DMS 273 (cell line): ENCODE measurements at regions not wholly inside any gene's neighbourhood (a gene's known extent, or its start where the extent isn't known, plus 50 kb on each side); places are given as distances from the start of the nearest gene placed in this dataset.
"Not testable (repeated sequence)": the region's sequence is repeated elsewhere in the genome, so short reads cannot be mapped to it uniquely, and the experiment has no call there.

Experiments used
- DNase-seq: peaks from one replicate; lab custom pipeline; 2025; ENCODE audit not compliant: unreplicated experiment; lab: John Stamatoyannopoulos, UW

- no peak for DNase-seq
Measured at GRCh38 chr7:110186334-110186733, 904.6 kb upstream of the LRRN3 start.

- no peak for DNase-seq
Measured at GRCh38 chr7:110187877-110188554, 902.9 kb upstream of the LRRN3 start.

GRCh38 chr7:110204527-110204926 is 886.4 kb upstream of the LRRN3 start:
- peak; percentile 40 for DNase-seq

GRCh38 chr7:110205899-110206298 is 885.0 kb upstream of the LRRN3 start:
- no peak for DNase-seq

- no peak for DNase-seq
Measured at GRCh38 chr7:110209884-110210283, 881.0 kb upstream of the LRRN3 start.

- DNase-seq, result no peak
Measured at GRCh38 chr7:110210941-110211608, 879.9 kb upstream of the LRRN3 start.

- peak; percentile 12 for DNase-seq
Measured at GRCh38 chr7:110224643-110225042, 866.3 kb upstream of the LRRN3 start.

- DNase-seq, result no peak
Measured at GRCh38 chr7:110246118-110246517, 844.8 kb upstream of the LRRN3 start.

GRCh38 chr7:110253093-110253492 is 837.8 kb upstream of the LRRN3 start:
- peak; percentile 30 for DNase-seq

- DNase-seq, result no peak
Measured at GRCh38 chr7:110257673-110258072, 833.3 kb upstream of the LRRN3 start.

GRCh38 chr7:110262251-110262650 is 828.7 kb upstream of the LRRN3 start:
- no peak for DNase-seq

GRCh38 chr7:110264288-110264687 is 826.6 kb upstream of the LRRN3 start:
- DNase-seq, result no peak

- DNase-seq, result no peak
Measured at GRCh38 chr7:110281362-110281761, 809.6 kb upstream of the LRRN3 start.

- no peak for DNase-seq
Measured at GRCh38 chr7:110283056-110283455, 807.9 kb upstream of the LRRN3 start.

GRCh38 chr7:110291430-110291829 is 799.5 kb upstream of the LRRN3 start:
- DNase-seq, result no peak

GRCh38 chr7:110296321-110296720 is 794.6 kb upstream of the LRRN3 start:
- no peak for DNase-seq

- no peak for DNase-seq
Measured at GRCh38 chr7:110307776-110308175, 783.2 kb upstream of the LRRN3 start.

GRCh38 chr7:110308791-110309190 is 782.1 kb upstream of the LRRN3 start:
- no peak for DNase-seq

GRCh38 chr7:110309941-110310340 is 781.0 kb upstream of the LRRN3 start:
- no peak for DNase-seq

GRCh38 chr7:110311556-110311955 is 779.4 kb upstream of the LRRN3 start:
- no peak for DNase-seq

GRCh38 chr7:110317541-110318265 is 773.2 kb upstream of the LRRN3 start:
- no peak for DNase-seq

- not testable (repeated sequence) for DNase-seq
Measured at GRCh38 chr7:110320285-110320684, 770.6 kb upstream of the LRRN3 start.
